ENCODE measurements at regions not wholly inside any gene's neighbourhood (a gene's known extent, or its start where the extent isn't known, plus 50 kb on each side); places are given as distances from the start of the nearest gene placed in this dataset.

GRCh38 chr3:67176396-67176795 lies 178.3 kb downstream of the KBTBD8 start:
- H3K27me3 ChIP-seq = no peaks in the 10 kb centered on the region
- no peaks in the 10 kb centered on the region for H3K4me1 ChIP-seq
- no peak overlapping the region for H3K4me3 ChIP-seq
- H3K27ac ChIP-seq = no peak overlapping the region
- peaks cover 0 to 8% (median 0%) of the 10 kb centered on the region in 3 donors for H3K9me3 ChIP-seq
- TF ChIP-seq, protein P1, sequence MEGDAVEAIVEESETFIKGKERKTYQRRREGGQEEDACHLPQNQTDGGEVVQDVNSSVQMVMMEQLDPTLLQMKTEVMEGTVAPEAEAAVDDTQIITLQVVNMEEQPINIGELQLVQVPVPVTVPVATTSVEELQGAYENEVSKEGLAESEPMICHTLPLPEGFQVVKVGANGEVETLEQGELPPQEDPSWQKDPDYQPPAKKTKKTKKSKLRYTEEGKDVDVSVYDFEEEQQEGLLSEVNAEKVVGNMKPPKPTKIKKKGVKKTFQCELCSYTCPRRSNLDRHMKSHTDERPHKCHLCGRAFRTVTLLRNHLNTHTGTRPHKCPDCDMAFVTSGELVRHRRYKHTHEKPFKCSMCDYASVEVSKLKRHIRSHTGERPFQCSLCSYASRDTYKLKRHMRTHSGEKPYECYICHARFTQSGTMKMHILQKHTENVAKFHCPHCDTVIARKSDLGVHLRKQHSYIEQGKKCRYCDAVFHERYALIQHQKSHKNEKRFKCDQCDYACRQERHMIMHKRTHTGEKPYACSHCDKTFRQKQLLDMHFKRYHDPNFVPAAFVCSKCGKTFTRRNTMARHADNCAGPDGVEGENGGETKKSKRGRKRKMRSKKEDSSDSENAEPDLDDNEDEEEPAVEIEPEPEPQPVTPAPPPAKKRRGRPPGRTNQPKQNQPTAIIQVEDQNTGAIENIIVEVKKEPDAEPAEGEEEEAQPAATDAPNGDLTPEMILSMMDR (IDR thresholded peaks at IDR 0.05) = no peak
- no peak for DNase-seq
- H3K36me3 ChIP-seq = no peaks in the 10 kb centered on the region
- intact Hi-C loops (cut with DNase I; ENCODE audit: low total_unique reads) = no loop called here

DNA sequence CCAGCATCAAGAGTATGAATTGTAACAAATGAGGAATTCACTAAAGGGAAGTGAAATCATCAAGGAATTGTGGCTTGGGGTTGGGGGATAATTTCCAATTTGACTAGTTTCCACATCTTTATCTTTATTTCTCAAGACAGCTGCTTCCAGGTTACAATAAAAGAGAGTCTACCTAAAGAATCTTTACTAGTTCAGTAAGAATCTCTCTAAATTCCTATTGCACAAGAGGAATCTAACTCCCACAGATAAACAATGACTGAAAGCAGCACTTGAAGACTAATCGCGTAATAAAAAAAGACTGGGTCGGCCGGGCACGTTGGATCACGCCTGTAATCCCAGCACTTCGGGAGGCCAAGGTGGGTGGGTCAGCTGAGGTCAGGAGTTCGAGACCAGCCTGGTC lies 194.4 kb downstream of the KBTBD8 start:
- Histone ChIP-seq H3K4me3 (no peak overlapping the region), H3K27me3 (no peaks in the 10 kb centered on the region), H3K27ac (no peak overlapping the region), H3K9me3 (no peaks in the 10 kb centered on the region), H3K36me3 (no peaks in the 10 kb centered on the region), H3K4me1 (no peaks in the 10 kb centered on the region)
- TF ChIP-seq, protein P1 (IDR thresholded peaks at IDR 0.05) = no peak
- intact Hi-C loops (cut with DNase I; ENCODE audit: low total_unique reads) = no loop called here
- DNase-seq = no peak

DNA sequence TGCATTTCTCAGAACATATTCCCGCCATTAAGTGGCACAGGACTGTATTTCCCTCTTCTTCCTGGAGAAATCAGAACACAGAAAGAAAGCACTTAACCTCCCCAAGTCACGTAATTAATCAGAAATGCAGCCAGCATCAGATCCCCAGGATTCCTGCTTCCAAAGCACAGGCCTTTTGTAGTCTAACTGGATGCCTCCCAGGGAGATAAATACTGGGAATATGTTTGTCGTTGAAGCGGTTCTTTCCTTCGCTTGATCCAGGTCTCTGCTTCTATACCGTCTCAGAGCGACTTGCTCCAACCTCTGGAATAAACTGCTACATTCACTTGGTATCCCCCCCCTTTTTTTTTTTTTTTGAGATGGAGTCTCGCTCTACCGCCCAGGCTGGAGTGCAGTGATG lies 198.6 kb downstream of the KBTBD8 start:
- Histone ChIP-seq H3K27me3 (no peaks in the 10 kb centered on the region), H3K36me3 (no peaks in the 10 kb centered on the region), H3K9me3 (no peaks in the 10 kb centered on the region), H3K4me1 (no peaks in the 10 kb centered on the region), H3K27ac (no peak overlapping the region), H3K4me3 (no peak overlapping the region)
- intact Hi-C loops (cut with DNase I; ENCODE audit: low total_unique reads) = no loop called here
- DNase-seq = no peak
- TF ChIP-seq, protein P1 (IDR thresholded peaks at IDR 0.05) = no peak

DNA sequence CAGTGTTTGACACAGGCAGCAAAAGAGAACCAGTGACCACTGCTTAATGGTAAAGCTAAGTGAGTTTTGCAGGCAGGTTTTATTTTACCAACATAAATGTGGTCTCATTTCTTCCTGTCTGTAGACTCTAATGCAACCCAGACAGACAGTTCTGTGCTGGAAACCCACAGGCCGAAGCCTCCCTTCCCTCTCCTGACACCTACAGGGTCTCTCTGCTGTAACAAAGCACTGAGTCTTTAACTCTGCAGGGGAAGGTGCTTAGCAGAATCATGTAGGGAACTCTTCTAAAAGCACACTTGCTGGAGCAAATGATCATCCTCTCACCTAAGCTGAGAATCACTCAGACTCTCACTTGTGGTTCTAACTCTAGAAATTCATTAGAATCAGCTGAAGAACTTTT lies 200.3 kb downstream of the KBTBD8 start:
- H3K27me3 ChIP-seq = no peaks in the 10 kb centered on the region
- no peaks in the 10 kb centered on the region for H3K9me3 ChIP-seq
- no peaks in the 10 kb centered on the region for H3K36me3 ChIP-seq
- intact Hi-C loops (cut with DNase I; ENCODE audit: low total_unique reads) = no loop called here
- no peak overlapping the region for H3K4me3 ChIP-seq
- H3K27ac ChIP-seq = no peak overlapping the region
- no peaks in the 10 kb centered on the region for H3K4me1 ChIP-seq
- TF ChIP-seq, protein P1 (IDR thresholded peaks at IDR 0.05) = no peak
- DNase-seq = no peak

DNA sequence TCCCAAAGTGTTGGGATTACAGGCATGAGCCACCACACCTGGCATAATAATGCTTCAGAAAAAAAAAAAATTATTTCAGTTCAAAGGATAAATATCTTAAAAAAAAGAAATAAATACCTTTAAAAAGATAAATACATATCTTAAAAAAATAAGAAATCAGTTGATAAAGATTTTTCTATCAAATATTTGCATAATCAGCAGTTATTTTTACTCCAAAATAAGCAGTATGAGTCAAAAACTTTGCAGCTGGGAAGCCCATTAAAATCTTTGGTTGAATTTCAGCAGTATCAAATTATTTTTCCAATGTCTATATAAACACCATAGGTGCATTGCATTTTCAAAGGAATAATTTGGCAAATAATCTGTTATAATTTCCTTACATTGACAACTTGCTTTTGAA lies 202.5 kb downstream of the KBTBD8 start:
- H3K27ac ChIP-seq = no peak overlapping the region
- intact Hi-C loops (cut with DNase I; ENCODE audit: low total_unique reads) = no loop called here
- no peaks in the 10 kb centered on the region for H3K36me3 ChIP-seq
- H3K4me1 ChIP-seq = no peaks in the 10 kb centered on the region
- no peak for DNase-seq
- no peaks in the 10 kb centered on the region for H3K9me3 ChIP-seq
- no peaks in the 10 kb centered on the region for H3K27me3 ChIP-seq
- TF ChIP-seq, protein P1 (IDR thresholded peaks at IDR 0.05) = no peak
- no peak overlapping the region for H3K4me3 ChIP-seq

GRCh38 chr3:67201026-67201425 lies 202.9 kb downstream of the KBTBD8 start:
- TF ChIP-seq, protein P1 (IDR thresholded peaks at IDR 0.05) = no peak
- no peaks in the 10 kb centered on the region for H3K9me3 ChIP-seq
- no peak overlapping the region for H3K4me3 ChIP-seq
- DNase-seq = no peak
- intact Hi-C loops (cut with DNase I; ENCODE audit: low total_unique reads) = no loop called here
- H3K27ac ChIP-seq = no peak overlapping the region
- H3K4me1 ChIP-seq = no peaks in the 10 kb centered on the region
- H3K27me3 ChIP-seq = no peaks in the 10 kb centered on the region
- no peaks in the 10 kb centered on the region for H3K36me3 ChIP-seq
